Esophagus muscularis mucosa (tissue), 4 donors: ENCODE measurements at regions not wholly inside any gene's neighbourhood (a gene's known extent, or its start where the extent isn't known, plus 50 kb on each side); places are given as distances from the start of the nearest gene placed in this dataset.

ENCODE experiments used
- DNase-seq: peaks from one replicate; pipeline ENCODE4 v3.0.0-alpha.2; 2017; ENCODE audit errors: extremely low spot score
- H3K27ac ChIP-seq, 4 donors: fragments of 200-600 bp; sonication (generic); replicated peaks in 1 of 4; 1 replicate in 3 of 4; 2 replicates in 1 of 4; pipeline ENCODE4 v1.5.1; 2016 to 2019; ENCODE audit warnings: mild to moderate bottlenecking in 1 of 4
- H3K27me3 ChIP-seq, 4 donors: fragments of 200-600 bp; sonication (generic); one replicate each; pipeline versions ENCODE4 v1.5.1 to v1.6.0; 2016 to 2019
- H3K36me3 ChIP-seq, 4 donors: fragments of 200-600 bp; sonication (generic); one replicate each; pipeline ENCODE4 v1.5.1; 2016 to 2019
- H3K4me1 ChIP-seq, 4 donors: fragments of 200-600 bp; sonication (generic); one replicate each; pipeline ENCODE4 v1.5.1; 2016 to 2019
- H3K4me3 ChIP-seq, 4 donors: fragments of 200-600 bp; sonication (generic); 1 replicate in 2 of 4; 2 replicates in 2 of 4; pipeline ENCODE4 v1.5.1; 2016 to 2019; ENCODE audit warnings: mild to moderate bottlenecking in 4 of 4, moderate library complexity in 1 of 4
- H3K9me3 ChIP-seq, 4 donors: fragments of 200-600 bp; sonication (generic); 1 replicate in 3 of 4; 2 replicates in 1 of 4; pipeline ENCODE4 v1.5.1; 2016 to 2019
- EP300 ChIP-seq: sonication (generic); formaldehyde crosslinking; IDR thresholded peaks from one replicate; pipeline ENCODE4 v1.6.1; 2017; ENCODE audit warnings: antibody characterized with exemption
- POLR2A ChIP-seq: fragments of 450-650 bp; IDR thresholded peaks from one replicate; pipeline ENCODE4 v1.6.1; 2017; ENCODE audit warnings: antibody characterized with exemption, moderate library complexity, mild to moderate bottlenecking, low read depth
- POLR2AphosphoS5 ChIP-seq, 2 donors: sonication (generic); formaldehyde crosslinking; IDR thresholded peaks; one replicate each; pipeline ENCODE4 v1.6.1; 2017; ENCODE audit warnings: antibody characterized with exemption in 2 of 2
- WGBS: methylation state at CpG from one replicate; pipeline ENCODE4 v1.1.5; 2018; 5-methylcytosine and 5-hydroxymethylcytosine counted together
- intact Hi-C: fragments of 100-400 bp; cut with DNase I; formaldehyde crosslinking; loops from one replicate; pipeline ENCODE4 v1.15.1; 2023
- TF ChIP-seq, protein P1 (sequence below), 3 experiments: fragments of 200-600 bp in 2 of 3; fragments of 450-650 bp in 1 of 3; sonication (generic) in 2 of 3; IDR thresholded peaks; one replicate each; pipeline ENCODE4 v1.5.1; 2017 to 2019; ENCODE audit warnings: antibody characterized with exemption in 3 of 3, mild to moderate bottlenecking in 2 of 3, moderate library complexity in 1 of 3

DNA sequence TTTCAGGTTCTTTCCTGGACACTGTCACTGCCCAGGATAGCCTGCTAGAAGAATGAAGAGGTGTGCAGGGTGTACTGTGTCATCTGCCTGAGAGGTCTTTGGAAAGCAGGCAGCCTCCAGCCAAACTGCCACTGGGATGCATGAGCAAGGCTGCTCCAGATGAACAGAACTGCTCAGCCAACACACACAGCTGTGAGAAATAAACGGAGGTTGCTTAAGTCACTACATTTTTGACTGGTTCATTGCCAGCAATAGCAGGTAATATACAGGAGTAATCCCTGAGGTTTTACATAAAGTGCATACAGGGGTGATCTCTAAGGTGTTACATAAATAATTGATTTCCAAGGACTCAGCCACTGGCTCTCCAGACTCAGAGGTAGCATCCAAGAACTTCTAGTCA is 516.9 kb downstream of the BRINP3 start:
- Histone ChIP-seq H3K4me1 (peaks cover 0 to 26% (median 17%) of the 10 kb centered on the region in 4 donors), H3K4me3 (no peak overlapping the region), H3K9me3 (no peaks in the 10 kb centered on the region), H3K36me3 (no peaks in the 10 kb centered on the region), H3K27ac (no peak overlapping the region), H3K27me3 (no peaks in the 10 kb centered on the region)
- no peak for DNase-seq
- no peak for TF ChIP-seq EP300
- TF ChIP-seq POLR2A: no peak
- TF ChIP-seq POLR2AphosphoS5 (IDR thresholded peaks at IDR 0.05): no peak
- TF ChIP-seq, protein P1, sequence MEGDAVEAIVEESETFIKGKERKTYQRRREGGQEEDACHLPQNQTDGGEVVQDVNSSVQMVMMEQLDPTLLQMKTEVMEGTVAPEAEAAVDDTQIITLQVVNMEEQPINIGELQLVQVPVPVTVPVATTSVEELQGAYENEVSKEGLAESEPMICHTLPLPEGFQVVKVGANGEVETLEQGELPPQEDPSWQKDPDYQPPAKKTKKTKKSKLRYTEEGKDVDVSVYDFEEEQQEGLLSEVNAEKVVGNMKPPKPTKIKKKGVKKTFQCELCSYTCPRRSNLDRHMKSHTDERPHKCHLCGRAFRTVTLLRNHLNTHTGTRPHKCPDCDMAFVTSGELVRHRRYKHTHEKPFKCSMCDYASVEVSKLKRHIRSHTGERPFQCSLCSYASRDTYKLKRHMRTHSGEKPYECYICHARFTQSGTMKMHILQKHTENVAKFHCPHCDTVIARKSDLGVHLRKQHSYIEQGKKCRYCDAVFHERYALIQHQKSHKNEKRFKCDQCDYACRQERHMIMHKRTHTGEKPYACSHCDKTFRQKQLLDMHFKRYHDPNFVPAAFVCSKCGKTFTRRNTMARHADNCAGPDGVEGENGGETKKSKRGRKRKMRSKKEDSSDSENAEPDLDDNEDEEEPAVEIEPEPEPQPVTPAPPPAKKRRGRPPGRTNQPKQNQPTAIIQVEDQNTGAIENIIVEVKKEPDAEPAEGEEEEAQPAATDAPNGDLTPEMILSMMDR (IDR thresholded peaks at IDR 0.05): no peak
- intact Hi-C loops: no loop called here
- 45% methylated on average over 1 of the region's 1 CpG for WGBS

DNA sequence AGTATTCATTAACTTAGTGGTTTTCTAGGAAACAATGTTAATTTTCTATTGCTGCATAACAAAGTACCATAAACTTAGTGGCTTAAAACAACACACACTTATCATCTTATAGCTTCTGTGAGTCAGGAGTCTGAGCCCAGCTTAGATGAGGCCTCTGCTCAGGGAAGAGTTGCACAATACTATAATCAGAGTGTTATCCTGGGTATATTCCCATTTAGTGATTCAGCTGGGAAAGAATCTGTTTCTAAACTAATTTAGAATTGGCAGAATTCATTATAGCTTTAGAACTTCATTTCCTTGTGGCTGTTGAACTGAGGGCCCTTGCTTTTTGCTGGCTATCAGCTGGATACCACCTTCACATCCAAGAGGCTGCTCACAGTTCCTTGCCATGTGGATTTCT is 515.5 kb downstream of the BRINP3 start:
- Histone ChIP-seq H3K27me3 (no peaks in the 10 kb centered on the region), H3K4me3 (no peak overlapping the region), H3K27ac (no peak overlapping the region), H3K9me3 (no peaks in the 10 kb centered on the region), H3K4me1 (peaks cover 0 to 26% (median 17%) of the 10 kb centered on the region in 4 donors), H3K36me3 (no peaks in the 10 kb centered on the region)
- intact Hi-C loops: no loop called here
- no peak for DNase-seq
- TF ChIP-seq EP300: no peak
- no peak for TF ChIP-seq POLR2AphosphoS5 (IDR thresholded peaks at IDR 0.05)
- TF ChIP-seq, protein P1 (IDR thresholded peaks at IDR 0.05): no peak
- no peak for TF ChIP-seq POLR2A

DNA sequence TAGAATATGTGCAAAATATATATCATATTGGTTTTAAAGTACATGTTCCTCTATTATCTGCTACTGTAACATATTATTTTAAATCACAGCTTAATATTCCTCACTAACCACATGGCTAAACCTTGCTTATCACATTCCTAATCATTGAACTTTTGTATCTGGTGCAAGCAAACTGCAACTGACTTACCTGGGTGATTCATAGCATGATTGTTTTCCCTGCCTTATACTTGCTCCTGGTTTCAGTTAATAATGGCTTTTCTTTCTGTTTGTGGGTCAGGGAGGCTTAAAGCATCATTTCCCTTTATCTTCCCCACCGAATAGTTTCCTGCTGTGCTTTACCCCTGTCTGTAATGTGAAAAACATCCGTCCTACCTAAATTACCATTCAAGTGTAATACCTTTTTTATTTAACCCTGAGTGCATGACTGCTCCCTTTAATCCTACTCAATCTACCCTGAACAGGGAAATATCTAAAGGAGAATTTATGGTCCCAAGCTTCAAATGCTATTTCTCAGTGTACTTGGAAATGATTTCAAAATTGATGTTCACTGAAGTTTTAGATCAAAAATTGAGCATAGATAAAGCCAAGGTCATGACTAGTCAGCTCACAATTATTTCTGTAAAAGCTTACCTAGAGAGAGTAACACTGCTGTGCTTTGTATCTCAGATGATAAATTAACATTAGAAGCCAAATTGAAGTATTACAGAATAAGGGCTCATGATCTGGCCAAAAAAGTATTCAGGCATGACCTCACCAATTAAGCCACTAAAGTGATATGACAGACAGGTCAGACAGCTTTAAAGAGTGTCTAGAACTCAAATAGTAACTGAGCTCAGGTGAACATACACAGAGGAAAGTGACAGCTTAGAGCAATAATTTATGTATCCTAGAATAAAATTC is 507.1 kb downstream of the BRINP3 start:
- Histone ChIP-seq H3K36me3 (no peaks in the 10 kb centered on the region), H3K9me3 (peaks cover 0 to 4% (median 0%) of the 10 kb centered on the region in 4 donors), H3K4me3 (no peak overlapping the region), H3K4me1 (no peaks in the 10 kb centered on the region), H3K27ac (no peak overlapping the region), H3K27me3 (no peaks in the 10 kb centered on the region)
- TF ChIP-seq POLR2AphosphoS5 (IDR thresholded peaks at IDR 0.05) (no peak), EP300 (no peak), POLR2A (no peak)
- TF ChIP-seq, protein P1 (IDR thresholded peaks at IDR 0.05): no peak
- no peak for DNase-seq
- intact Hi-C loops: no loop called here
- WGBS: 43% methylated on average over 2 of the region's 2 CpGs

DNA sequence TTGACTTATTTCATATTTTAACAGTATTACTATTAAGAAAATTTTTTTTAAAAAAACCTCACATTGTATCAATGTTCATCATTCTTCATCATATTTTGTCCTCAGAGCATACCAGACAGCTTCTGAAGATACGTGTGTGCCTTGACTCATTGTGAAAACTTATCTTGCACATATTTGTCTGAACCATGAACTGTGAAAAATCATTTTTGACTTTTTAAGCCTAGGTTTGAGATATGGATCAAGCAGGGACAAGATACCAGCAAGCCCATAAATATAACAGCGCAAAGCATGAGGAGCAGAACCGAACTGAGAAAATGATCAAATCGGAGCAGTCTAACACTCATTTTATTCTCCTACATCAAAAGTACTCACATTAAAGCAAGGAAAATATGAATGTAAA is 506.0 kb downstream of the BRINP3 start:
- Histone ChIP-seq H3K4me1 (no peaks in the 10 kb centered on the region), H3K27me3 (no peaks in the 10 kb centered on the region), H3K4me3 (no peak overlapping the region), H3K27ac (no peak overlapping the region), H3K9me3 (peaks cover 0 to 15% (median 0%) of the 10 kb centered on the region in 4 donors), H3K36me3 (no peaks in the 10 kb centered on the region)
- WGBS: 89% methylated on average over 4 of the region's 4 CpGs
- intact Hi-C loops: no loop called here
- TF ChIP-seq POLR2AphosphoS5 (IDR thresholded peaks at IDR 0.05): no peak
- TF ChIP-seq POLR2A: no peak
- no peak for TF ChIP-seq EP300
- TF ChIP-seq, protein P1 (IDR thresholded peaks at IDR 0.05): no peak
- no peak for DNase-seq
